NCI-H2107 treated with DMSO at 0.1 percent for 48 hours (cell line): ENCODE measurements at regions not wholly inside any gene's neighbourhood (a gene's known extent, or its start where the extent isn't known, plus 50 kb on each side); places are given as distances from the start of the nearest gene placed in this dataset.

Source experiments
- DNase-seq: peaks from one replicate; lab custom pipeline; 2025; ENCODE audit not compliant: unreplicated experiment; lab: John Stamatoyannopoulos, UW

DNA sequence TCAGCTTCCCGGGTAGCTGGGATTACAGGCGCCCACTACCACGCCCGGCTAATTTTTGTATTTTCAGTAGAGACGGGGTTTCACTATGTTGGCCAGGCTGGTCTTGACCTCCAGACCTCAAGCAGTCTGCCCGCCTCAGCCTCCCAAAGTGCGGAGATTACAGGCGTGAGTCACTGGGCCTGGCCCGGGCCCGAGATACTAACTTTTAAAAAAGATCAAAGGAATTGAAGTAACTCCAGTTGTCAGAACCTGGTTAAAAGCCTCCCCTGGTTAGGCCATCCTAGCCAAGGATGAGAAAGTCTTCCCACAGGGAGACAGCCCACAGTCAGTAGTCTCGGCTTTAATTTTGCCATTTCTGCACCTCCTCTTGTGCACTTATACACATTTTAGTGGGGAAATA lies 212.3 kb upstream of the MCTP2 start:
- no peak for DNase-seq

DNA sequence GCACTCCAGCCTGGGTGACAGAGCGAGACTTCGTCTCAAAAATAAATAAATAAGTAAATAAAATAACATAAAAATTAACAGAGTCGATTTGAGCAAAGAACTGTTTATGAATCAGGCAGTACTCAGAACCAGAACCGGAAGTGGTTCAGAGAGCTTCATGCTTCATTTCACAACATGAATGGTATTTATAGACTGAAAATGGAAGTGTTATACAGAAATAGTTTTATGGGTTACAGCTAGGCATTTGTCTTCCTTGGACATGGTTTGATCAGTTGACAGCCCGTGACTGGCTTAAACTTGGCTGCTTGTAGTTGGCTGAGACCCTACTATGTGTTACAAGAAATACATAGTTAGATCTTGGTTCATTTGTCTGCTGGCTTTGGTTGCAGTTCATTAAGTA lies 216.0 kb upstream of the MCTP2 start:
- DNase-seq: no peak

- no peak for DNase-seq
Observed at GRCh38 chr15:94008104-94009074, 223.0 kb upstream of the MCTP2 start.

- DNase-seq: no peak
Observed at GRCh38 chr15:94004697-94005096, 226.7 kb upstream of the MCTP2 start.

- no peak for DNase-seq
Observed at GRCh38 chr15:94002041-94002440, 229.3 kb upstream of the MCTP2 start.

- DNase-seq: no peak
Observed at GRCh38 chr15:94001255-94001801, 230.0 kb upstream of the MCTP2 start.

DNA sequence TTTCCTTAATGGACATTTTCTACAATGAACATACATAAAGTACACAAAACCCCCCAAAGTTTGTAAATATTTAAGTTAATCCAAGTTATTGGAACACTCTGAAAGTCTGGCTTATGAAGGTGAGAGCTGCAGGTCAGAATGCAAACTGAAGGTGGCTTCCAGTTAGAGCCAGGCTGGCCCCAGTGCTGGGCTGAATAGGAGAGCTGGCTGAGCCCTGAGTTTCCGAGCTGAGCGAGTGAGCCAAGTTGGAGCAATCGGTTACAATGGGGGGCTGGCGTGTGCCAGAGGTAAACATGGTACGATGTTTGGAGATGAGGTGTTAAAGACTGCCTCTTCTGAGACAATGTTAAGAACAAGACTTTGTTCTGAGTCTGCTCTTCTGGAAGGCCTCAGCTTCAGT lies 230.8 kb upstream of the MCTP2 start:
- no peak for DNase-seq

DNA sequence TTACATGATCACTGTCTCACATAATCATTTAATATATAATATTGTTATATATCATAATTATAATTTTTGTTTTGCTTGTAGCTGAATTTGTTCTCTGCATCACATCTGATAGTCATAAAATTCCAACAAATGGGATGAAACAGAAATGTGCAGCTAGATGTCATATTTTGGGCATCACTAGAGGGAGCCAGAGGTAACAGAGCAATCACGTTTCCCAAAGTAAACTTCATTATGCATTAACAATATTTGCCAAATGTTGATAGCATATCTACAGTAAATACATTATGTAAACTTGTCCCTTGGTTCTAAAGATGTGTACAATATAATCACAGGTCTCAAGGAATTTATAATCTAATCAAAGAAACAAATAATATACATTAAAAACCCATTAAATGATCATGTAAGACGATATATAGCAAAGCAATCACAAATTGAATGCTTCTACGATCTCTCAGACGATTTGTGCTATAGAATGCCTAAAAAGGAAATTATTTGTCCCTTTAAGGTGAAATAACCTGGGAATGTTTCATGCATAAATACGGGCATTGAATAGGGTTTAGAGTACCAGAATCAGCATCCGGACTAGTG lies 234.2 kb upstream of the MCTP2 start:
- DNase-seq: no peak

- DNase-seq: no peak
Observed at GRCh38 chr15:93989440-93989998, 241.8 kb upstream of the MCTP2 start.

DNA sequence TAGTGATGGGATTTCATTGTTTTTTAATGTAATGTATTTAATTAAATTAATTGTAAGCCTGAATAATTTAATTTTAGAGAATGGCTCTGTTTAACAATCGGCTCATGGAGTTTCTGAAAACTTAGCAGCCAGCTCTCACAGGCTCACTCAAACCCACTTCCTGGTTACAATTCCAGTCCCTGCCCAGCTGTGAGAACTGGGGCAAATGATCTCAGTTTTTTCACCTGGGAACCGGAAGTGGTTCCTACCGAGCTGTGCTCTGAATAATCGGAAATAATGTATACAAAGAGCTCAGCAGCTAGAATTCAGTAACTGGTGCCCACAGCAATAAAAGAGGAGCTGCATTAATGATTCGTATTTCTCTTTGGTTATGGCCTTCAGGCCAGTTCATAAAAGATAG lies 244.3 kb upstream of the MCTP2 start:
- no peak for DNase-seq

DNA sequence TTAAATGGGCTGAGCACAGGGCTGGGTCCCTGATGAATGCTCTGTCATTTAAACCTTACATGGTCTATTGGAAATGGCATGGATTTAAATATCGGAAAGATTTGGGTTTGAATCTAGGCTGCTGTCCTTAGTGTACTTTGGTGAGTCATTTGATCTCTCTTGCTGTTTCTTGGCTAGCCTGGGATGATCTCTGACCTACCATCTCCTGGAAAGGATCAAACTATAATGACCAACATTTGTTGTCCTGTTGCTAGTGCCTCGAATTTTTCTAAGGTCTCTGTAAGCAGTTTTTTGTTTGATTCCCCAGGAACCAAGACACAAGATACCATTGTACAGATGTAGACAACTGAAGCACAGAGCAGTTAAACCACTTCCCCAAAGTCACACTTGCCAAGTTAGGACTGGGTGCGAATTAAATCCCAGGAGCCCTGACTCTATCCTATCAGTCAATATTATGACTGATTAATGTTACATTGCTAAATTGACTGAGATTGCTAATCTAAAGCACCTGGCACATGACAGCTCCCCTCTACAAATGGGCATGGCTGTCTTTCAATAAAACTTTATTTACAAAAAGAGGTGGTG lies 244.9 kb upstream of the MCTP2 start:
- no peak for DNase-seq

GRCh38 chr15:93985925-93986324 lies 245.4 kb upstream of the MCTP2 start:
- DNase-seq: no peak

- DNase-seq: no peak
Observed at GRCh38 chr15:93985176-93985575, 246.2 kb upstream of the MCTP2 start.

- no peak for DNase-seq
Observed at GRCh38 chr15:93983526-93983925, 247.8 kb upstream of the MCTP2 start.

DNA sequence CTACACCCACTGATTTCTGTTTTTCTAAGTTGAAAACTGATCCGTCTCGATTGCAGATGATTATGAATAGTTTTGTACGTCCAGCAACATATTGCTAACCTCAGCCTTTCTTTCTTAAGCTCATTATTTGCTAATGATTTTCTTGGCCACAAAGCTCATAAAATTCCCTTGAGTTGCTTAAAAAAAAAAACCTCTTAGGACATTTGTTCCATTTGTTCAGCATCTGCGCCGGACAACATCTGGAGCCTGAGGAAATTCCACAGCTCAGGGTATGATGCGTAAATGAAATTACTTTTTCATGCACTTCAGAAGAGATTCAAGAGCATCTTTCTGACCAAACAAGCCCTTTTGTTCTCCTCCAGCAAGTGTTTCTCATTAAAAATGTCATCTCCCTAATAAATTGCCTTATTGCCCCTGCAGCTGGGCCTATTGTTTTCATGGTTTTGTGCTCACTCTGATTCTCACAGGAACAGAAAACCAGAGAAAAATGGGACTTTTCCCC lies 249.1 kb upstream of the MCTP2 start:
- DNase-seq: no peak

DNA sequence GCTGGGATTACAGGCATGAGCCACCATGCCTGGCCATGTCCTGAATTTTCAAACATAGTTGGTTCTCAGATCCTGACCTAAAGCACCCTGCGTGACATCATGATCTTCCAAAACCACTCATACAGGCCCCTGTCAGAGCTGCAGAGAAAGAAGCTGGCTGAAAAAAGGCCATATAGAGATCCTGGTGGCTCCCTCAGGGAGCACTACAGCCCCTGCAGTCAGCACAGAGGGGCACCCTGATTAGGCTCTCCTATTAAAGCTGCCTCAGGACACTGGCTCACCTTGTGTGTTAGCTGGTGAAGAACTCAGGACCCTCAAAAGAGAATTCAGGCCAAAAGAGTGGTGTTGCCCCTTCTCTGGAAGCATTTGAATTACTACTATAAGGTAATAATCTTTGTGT lies 249.7 kb upstream of the MCTP2 start:
- DNase-seq: no peak

GRCh38 chr15:93980261-93980911 lies 251.0 kb upstream of the MCTP2 start:
- no peak for DNase-seq

GRCh38 chr15:93974804-93975481 lies 256.4 kb upstream of the MCTP2 start:
- DNase-seq: no peak

GRCh38 chr15:93973287-93973686 lies 258.1 kb upstream of the MCTP2 start:
- no peak for DNase-seq

GRCh38 chr15:93968773-93969172 lies 262.6 kb upstream of the MCTP2 start:
- no peak for DNase-seq
